GM18861 (cell line): ENCODE measurements at regions not wholly inside any gene's neighbourhood (a gene's known extent, or its start where the extent isn't known, plus 50 kb on each side); places are given as distances from the start of the nearest gene placed in this dataset.
A peak's percentile ranks its signal among the peaks of the same experiment; 100 is the strongest.

Experiments used
- ATAC-seq: cut with Tn5 transposase; IDR thresholded peaks from one replicate; pipeline ENCODE4 v1.9.1; 2021; ENCODE audit not compliant: unreplicated experiment

DNA sequence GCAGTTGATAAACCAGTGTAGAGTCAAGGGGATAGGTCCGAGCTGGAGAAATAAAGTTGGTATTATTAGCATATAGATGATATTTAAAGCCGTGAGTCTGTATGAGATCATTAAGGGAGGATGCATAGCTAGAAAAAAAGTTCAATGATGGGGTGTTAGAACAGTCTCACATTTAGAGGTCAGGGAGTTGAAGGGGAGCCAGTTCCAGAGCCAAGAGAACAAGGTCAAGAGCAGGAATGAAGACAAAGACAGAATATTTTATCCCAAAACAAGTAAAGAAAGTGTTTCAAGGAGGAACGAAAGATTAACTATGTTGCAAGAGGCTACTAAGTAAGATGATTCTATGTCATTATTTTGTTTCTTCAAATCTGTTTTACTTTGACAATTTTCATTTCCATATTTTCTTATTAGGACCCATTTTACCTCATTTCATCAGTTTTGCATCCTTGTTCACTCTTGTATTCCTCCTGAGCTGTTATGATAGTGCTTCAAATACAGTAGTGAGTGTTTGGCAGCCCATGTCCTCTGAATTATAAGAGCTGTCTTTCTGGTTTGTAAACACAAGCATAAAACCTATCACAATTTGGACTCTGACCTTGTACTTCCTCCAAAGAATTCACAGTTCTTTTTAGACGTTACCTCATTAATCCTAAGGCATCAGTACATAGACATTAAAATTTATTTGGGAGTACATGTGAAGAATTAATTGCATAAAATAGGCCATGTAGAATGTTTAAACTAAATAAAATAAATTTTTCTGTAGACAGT is 695.7 kb upstream of the NECTIN3 start:
- ATAC-seq: no peak

DNA sequence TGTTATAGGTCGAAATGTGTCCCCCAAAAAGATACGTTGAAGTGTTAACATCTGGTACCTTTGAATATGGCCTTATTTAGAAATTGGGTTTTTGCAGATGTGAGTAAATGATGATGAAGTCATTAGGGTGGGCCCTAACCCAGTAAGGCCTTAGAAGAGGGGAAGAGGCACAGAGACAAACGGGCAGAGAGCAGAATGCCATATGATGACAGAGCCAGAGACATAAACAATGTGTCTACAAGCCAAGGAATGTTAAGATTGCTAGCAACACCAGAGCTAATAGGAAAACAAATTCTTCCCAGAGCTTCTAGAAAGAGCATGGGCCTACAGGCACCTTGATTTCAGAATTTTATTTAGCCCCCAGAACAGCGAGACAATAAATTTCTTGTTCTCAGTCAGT is 693.1 kb upstream of the NECTIN3 start:
- no peak for ATAC-seq

DNA sequence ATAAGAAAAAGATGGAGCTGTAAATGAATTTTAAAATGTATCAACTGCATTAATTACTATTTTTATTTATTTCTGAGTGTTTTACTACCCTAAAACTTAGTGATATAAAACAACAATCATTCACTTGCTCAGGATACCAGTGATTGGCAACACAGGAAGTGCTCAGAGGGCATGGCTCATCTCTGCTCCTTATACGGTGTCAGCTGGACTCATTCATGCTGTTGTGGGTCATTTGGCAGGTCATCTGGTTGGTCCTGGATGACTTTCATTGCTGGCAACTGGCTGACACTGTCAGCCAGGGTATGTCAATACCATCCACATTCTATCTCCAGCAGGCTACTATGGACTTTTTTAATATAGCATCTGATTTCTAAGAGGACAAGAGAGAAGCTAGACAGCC is 689.6 kb upstream of the NECTIN3 start:
- no peak for ATAC-seq

DNA sequence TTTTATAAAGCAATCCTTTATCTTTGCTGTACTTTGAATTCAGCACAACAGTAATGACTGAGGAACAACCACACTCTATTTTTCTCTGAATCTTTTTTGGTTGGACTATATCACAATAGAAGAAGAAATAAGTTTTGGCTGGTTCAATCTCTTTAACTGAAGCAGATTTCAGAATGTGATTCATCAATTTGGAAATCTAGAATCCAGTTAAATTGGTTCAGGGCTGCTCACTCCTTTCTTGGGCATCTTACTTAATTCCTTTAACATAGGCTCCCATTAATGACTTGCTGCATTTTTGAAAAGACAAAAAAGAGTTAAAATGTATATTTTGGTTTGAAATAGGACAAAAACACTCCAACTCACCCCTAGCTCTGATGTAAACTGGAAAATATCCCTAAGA is 688.3 kb upstream of the NECTIN3 start:
- no peak for ATAC-seq

DNA sequence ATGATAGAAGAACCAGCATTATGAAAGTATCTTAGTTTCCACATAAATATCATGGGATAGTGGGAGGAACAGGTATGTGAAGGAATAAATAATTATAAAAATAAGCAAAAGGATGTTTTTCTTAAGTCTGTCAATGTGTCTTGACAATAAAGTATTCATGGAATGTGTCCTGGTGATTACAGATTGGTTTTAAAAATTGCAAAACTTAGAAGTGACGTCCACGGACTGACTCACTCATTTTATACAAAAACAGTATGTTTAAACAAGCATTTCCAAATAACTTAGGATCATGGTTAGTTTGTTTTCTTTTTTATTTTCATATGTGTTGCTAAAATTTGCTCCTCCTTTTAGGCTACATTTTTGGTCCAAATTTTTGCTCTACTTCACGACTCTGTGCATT is 687.0 kb upstream of the NECTIN3 start:
- ATAC-seq: no peak

DNA sequence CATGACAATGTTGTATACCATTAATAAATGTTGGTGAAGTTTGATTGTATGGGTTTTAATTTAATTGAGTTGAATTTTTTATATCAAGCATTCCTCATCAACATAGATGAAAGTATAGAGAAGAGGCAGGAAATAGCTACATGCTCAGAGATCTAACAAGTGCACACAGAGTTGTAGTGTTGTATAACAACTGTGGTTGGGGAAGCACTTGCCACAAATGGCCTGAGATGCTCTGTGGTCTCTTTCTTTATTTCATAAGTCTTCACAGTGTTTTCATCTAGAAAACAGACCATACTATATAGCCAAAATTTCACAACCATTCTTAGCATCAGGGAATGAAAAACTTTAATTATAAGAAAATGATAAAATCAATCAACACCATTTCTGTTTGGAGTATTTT is 682.6 kb upstream of the NECTIN3 start:
- no peak for ATAC-seq

DNA sequence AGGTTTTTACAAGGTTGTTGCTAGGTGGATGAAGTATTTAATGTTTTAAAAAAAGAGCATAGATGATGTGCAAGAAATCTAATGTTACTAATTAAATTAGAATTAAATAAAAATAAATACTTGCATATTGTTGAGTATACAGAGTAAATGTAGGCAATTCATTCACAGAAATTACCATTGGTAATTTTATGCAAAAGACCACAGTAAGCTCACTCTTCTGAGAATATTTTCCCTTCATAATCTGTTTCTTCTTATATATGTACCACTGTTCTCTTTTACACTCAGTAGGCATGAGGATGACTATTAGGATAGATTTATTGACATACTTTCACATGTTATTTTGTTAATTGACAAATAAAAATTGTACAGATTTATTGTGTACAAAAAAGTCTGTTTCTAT is 681.2 kb upstream of the NECTIN3 start:
- ATAC-seq: no peak

DNA sequence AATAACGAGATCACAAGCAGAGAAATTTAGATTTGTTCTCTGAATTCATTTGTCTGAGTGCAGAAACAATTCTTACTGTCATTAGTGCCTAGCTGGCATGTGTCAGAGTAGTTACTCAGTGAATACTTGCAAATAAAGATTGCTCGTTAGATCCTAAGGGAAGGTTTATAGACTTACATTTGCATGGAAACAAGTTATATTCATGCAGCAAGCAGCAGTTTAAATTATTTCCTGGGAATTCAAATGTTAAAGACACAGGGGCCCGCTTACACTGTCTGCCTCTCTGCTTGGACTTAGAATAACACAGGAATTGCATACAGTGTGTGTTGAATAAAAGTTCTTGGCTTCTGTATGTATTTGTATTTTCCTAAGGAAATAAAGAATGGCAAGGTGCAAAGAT is 680.6 kb upstream of the NECTIN3 start:
- no peak for ATAC-seq

DNA sequence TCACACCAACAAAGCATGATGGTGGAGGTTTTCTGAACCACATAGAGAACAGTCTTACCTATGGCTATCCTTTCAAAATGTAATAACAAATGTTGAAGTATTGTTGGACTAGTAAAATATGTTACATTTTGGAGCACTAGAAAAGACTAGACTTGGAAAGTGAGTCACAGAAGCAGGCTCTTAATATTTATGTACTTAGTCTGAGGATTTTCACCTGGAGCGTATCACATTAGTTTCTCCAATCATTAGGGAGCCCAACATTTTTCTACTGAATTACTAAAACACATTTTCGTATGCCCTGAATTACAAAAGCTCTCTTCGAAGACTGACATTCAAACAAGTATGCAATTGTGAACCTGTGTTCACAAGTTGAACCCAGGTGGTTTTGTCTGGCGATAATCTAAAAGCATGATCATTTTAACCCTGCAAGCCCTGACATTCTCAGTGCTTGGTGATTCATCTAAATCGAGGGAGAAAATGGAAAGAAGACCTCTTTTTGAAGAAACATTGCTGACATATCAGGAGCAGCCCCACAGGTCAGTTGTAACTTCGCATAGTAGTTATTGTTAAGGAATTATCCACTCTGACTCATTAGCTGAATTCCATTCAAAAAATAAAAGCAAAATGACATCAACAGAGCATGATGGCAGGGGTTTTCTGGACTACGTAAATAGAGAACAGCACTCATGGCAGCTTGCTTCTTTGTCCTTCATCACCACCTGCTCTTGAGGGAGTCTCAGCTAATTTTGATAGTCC is 679.8 kb upstream of the NECTIN3 start:
- no peak for ATAC-seq

DNA sequence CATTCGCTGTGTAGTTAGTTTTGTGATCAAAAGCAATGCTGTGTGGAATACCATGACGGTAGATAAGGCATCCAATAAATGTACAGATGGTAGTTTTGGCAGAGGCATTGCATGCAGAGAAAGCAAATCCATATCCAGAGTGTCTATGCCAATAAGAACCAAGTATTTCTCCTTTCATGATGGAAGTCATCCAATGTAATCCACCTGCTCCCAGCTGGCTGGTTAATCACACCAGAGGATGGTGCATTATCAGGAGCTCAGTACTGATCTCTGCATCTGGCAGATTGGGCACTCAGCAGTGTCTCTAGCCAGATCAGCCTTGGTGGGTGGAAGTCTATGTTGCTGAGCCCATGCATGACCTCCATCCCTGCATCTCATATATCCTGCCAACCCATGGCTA is 677.7 kb upstream of the NECTIN3 start:
- ATAC-seq: no peak

DNA sequence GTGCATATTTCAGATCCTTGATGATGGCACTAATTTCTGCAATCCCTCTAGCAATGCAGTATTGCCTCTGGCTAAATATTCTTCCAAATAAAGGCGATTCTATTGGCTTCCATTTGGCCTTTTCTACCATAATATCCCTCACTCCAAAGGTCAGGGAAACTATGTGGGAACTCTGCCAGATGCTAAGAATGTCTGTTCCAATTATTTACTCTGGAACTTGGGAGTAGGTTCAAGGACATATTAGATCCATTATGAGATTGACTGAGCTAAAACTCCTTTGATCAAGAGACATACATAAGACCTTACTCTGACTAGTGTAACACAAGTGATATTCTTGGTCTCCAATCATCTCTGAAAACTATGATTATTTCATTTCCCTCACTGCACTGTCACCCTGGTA is 674.5 kb upstream of the NECTIN3 start:
- no peak for ATAC-seq

DNA sequence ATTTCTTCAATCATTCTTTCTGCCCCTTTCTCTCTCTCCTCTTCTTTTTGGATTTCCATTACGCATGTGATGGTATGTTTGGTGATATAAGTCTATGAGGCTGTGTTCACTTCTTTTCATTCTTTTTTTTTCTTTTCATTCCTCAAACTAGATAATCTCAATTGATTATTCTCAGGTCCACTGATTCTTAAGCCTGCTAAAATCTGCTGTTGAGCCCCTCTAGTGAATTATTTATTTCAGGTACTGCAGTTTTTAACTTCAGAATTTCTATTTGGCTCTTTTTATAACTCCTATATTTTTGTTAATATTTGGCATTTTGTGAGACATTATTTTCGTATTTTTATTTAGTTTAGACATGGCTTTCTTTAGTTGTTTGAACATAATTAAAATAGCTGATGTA is 671.3 kb upstream of the NECTIN3 start:
- ATAC-seq: no peak

DNA sequence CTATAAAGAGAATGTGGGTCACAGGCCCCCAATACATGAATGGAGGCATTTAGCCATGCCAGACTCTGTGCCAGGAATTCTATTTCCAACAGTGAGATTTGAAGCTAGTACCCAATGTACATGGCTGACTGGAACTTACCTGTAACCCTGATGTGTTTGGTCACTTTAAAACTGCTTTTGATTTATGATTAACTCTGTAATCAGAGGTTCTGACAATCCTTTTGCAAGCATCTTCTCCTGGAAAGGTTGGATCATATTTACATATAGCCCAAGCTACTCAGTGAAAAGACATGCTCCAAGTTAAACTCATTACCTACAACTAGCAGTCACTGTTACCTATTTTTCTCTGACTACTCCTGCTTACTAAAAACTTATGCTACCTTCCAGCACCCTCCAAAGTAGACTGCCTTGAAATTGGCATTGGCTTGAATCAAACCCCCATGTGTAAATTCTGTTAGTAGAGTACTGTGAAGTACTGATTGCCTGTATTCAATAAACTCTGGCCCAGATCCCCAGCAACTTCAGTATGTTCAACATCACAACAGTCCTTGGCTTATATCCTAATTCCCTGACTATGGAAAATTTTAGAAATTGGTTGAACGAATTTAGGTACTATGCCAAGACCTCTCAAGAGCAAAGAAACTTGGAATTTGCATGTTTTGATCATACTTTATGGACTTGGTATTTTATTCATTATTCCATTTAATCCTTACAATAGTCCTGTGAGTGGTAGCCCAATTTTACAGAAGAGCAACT is 665.6 kb upstream of the NECTIN3 start:
- ATAC-seq: no peak

DNA sequence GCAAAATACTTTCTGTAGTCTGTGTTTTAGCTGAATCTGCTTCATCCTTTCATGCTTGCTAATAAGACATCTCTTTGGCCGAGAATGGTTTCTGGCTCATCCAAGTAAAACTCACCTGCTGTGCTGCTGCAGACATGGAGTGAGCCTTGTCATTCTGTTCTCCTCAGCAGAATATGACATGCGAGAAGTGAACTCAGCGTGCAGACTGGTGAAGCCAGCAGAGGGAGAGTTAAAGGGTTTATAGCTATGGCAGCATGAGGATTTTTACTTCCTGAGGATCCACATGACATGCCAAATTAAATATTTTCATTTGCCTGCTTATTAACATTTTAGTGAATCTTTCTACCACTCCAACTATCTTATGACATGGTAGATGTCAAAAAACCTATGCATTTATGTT is 658.4 kb upstream of the NECTIN3 start:
- no peak for ATAC-seq

DNA sequence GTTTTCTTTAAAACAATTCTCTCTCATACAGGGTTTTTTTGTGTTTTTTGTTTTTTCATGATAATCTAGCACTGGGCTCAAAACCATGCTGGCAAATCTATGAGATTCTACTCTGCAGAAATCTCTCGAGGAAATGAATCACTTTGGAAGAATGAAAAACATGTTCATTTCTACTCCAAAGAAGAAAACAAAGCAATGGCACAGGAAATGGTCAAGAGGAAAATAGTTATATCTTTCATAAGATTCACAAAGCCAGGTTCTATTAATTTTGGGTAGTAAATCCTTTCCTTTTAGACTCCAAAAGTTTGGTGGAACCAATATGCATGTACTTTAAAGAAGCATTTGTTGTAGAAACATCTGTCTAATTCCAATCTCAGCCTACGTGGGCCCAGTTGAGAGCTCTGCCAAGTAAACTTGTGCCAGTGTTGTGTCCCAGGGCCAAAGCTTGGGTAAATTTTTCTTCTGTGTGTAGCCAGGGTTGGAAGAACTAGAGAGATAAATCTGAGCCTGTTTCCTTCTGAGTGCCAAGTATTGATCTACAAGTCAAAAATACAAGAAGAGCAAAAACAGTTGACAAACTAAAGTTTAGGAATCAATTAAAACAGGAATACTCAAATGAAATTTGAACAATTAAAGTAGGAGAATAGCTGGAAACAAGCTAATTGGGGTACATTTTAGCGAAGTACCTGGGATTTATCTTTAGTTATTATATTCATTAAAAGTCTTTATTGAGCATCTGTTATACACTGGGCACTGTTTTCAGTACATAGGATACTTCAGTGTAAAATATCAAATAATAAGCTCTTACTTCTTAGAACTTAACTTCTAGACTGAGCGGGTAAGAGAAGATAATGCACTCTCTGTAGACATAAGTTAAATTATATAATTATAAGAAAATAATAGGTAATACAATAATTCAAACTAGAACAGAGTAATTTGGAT is 657.5 kb upstream of the NECTIN3 start:
- no peak for ATAC-seq

DNA sequence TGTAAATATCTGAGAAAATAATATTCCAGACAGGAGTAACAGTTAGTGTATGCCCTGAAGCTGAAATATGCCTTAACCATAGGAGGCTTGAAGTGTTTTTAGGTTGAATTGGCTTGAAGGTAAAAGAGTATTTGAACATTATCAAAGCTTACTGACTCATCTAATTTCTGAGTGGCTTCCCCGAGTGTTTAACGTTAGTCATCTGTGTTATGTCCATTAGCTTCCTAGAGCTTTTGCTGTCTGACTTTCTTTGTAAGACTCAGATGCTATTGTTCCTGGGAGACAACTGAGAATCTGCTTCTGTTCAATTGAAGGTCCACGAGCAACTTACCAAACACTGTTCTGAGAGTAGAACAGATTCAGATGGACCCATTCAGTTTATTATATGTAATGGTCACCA is 656.8 kb upstream of the NECTIN3 start:
- no peak for ATAC-seq

DNA sequence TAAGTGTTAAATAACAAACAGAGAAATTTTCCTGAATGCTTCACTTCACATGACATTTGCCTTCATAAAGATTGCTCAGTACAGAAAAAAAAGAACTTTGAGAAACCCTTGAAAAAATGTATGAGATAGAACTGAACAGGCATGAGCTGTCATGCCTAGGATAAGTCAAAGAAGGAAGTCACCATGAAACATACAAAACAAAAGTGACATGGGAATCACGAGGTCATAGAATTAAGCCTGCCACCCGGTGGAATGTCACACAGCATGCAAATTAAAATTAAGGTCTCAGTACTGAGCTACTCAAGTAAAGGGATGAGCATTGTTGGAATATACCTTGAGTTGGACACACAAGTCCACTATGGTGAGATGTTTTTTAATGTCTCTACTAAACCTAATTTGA is 652.5 kb upstream of the NECTIN3 start:
- peak; percentile 60 for ATAC-seq

DNA sequence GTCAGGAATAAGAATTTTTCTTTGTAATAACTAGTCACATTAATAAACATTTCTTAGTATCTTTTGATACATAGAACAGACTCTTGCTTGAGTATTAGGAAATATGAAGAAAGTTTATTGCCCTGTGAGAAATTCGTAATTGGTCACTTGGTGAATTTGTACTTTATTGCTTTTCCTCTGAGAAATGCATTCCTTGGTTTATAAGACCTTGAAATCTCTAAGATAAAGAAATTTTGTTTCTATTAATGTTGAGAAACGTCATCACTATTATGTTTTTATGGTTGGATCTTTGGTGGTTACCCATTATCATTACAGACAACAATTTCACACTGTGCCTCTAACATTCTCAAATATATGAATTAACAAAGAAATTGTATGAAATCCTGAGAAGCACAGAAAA is 652.0 kb upstream of the NECTIN3 start:
- no peak for ATAC-seq

DNA sequence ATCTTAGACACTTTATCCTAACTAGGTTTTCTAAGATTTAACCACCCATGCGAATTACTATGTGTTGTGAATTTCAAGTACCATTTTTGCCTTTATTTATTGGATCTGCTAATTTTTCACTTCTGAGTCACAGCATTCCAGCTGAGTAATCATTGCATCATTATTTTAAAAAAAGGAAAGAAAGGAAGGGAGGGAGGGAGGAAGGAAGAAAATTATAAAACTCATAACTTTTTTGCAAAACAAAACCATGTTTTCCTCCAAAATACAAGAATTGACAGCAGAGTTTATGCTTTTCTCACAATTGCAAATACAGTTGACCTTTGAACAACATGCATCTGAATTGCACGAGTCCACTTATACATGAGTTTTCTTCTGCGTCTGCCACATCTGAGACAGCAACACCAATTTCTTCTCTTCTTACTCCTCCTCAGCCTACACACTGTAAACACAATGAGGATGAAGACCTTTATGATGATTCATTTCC is 651.4 kb upstream of the NECTIN3 start:
- ATAC-seq: no peak

DNA sequence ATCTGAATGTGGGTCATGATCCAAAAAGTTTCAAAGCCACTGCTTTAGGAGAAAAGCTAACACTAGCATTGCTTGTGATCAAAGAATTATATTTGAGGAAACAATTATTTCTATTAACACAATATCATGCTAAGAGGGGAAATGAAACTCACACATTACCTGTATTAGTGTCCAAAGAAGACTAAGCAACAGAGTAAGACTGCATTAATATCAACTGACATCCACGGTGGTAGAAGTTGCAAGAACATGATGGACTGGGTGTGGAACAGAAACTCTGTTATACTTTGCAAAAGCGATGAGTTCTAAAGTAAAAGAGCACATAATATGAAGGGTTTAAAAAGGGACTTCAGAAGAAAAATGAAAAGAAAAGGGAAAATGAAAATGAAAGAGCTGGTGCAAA is 648.3 kb upstream of the NECTIN3 start:
- no peak for ATAC-seq

DNA sequence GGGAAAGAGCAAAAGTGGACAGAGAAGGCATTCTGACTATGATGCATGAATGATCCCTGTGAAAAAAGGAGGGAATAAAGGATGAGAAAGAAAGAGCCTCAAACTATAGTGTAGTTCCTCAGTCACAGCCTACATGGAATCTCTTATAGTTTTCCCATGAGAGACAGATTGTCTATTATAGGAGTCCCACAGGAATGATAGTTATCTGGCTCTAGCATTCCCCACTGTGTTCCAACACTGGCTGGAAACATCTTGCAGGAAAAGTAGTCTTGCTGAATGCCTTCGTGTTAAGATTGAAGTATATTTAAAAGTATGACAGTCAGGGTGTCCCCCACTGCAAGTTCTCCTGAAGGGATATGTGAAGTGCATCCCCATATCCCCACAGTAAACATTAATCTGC is 641.5 kb upstream of the NECTIN3 start:
- ATAC-seq: no peak
